Activated T-helper 17 cell treated with anti-CD3 and anti-CD28 coated beads, Interleukin-2, amount 50 U/mL, for 72 hours (primary cell): ENCODE measurements at regions not wholly inside any gene's neighbourhood (a gene's known extent, or its start where the extent isn't known, plus 50 kb on each side); places are given as distances from the start of the nearest gene placed in this dataset.

Experiments
- ATAC-seq: fragments of 150-1000 bp; cut with Tn5 transposase; replicated peaks from 2 replicates; pipeline ENCODE4 v1.10.0; 2021; ENCODE audit warnings: mild to moderate bottlenecking, moderate library complexity
- H3K27ac Mint-ChIP-seq: one replicate; pipeline ENCODE4 v1.8.0; 2022; ENCODE audit warnings: mixed read lengths
- H3K27me3 Mint-ChIP-seq: one replicate; pipeline ENCODE4 v1.8.0; 2022; ENCODE audit warnings: mixed read lengths
- H3K36me3 Mint-ChIP-seq: one replicate; pipeline ENCODE4 v1.8.0; 2022; ENCODE audit warnings: low read depth, mild to moderate bottlenecking, mixed read lengths
- H3K4me1 Mint-ChIP-seq: one replicate; pipeline ENCODE4 v1.8.0; 2022; ENCODE audit warnings: mixed read lengths
- H3K4me3 Mint-ChIP-seq: one replicate; pipeline ENCODE4 v1.8.0; 2022; ENCODE audit warnings: mild to moderate bottlenecking, mixed read lengths
- H3K9me3 Mint-ChIP-seq: one replicate; pipeline ENCODE4 v1.8.0; 2022; ENCODE audit warnings: mixed read lengths

GRCh38 chr13:58617880-58618665, 986.5 kb downstream of the PCDH17 start:
- Mint-ChIP-seq H3K27me3 (no peaks in the 10 kb centered on the region), H3K36me3 (no peaks in the 10 kb centered on the region), H3K4me1 (no peaks in the 10 kb centered on the region), H3K4me3 (no peak overlapping the region), H3K9me3 (peaks cover 21% of the 10 kb centered on the region), H3K27ac (no peak overlapping the region)
- no peak for ATAC-seq

- H3K4me3 Mint-ChIP-seq, result no peak overlapping the region
- H3K4me1 Mint-ChIP-seq, result no peaks in the 10 kb centered on the region
- no peaks in the 10 kb centered on the region for H3K27me3 Mint-ChIP-seq
- no peaks in the 10 kb centered on the region for H3K36me3 Mint-ChIP-seq
- no peak overlapping the region for H3K27ac Mint-ChIP-seq
- peaks cover 15% of the 10 kb centered on the region for H3K9me3 Mint-ChIP-seq
- no peak for ATAC-seq
These were observed 988.0 kb downstream of the PCDH17 start for GRCh38 chr13:58619396-58620113.

- ATAC-seq, result no peak
These were observed 988.6 kb downstream of the PCDH17 start for GRCh38 chr13:58620176-58620575.

GRCh38 chr13:58625703-58626389, 994.3 kb downstream of the PCDH17 start:
- no peaks in the 10 kb centered on the region for H3K4me1 Mint-ChIP-seq
- ATAC-seq, result no peak
- H3K36me3 Mint-ChIP-seq, result no peaks in the 10 kb centered on the region
- no peak overlapping the region for H3K27ac Mint-ChIP-seq
- no peaks in the 10 kb centered on the region for H3K27me3 Mint-ChIP-seq
- no peak overlapping the region for H3K4me3 Mint-ChIP-seq
- peaks cover 7% of the 10 kb centered on the region for H3K9me3 Mint-ChIP-seq

More at GRCh38 chr13:58620176-58620575, 988.6 kb downstream of the PCDH17 start:
- H3K4me3 Mint-ChIP-seq, result no peak overlapping the region
- peaks cover 10% of the 10 kb centered on the region for H3K9me3 Mint-ChIP-seq
- no peaks in the 10 kb centered on the region for H3K36me3 Mint-ChIP-seq
- H3K27ac Mint-ChIP-seq, result no peak overlapping the region
- no peaks in the 10 kb centered on the region for H3K27me3 Mint-ChIP-seq
- no peaks in the 10 kb centered on the region for H3K4me1 Mint-ChIP-seq

GRCh38 chr13:58630794-58631193, 999.2 kb downstream of the PCDH17 start:
- Mint-ChIP-seq H3K4me3 (no peak overlapping the region), H3K27ac (no peak overlapping the region), H3K4me1 (no peaks in the 10 kb centered on the region), H3K36me3 (no peaks in the 10 kb centered on the region), H3K27me3 (no peaks in the 10 kb centered on the region), H3K9me3 (peaks cover 7% of the 10 kb centered on the region)
- ATAC-seq, result no peak

- Mint-ChIP-seq H3K27me3 (no peaks in the 10 kb centered on the region), H3K36me3 (no peaks in the 10 kb centered on the region), H3K4me3 (no peak overlapping the region), H3K27ac (no peak overlapping the region), H3K4me1 (no peaks in the 10 kb centered on the region), H3K9me3 (no peaks in the 10 kb centered on the region)
- ATAC-seq, result no peak
These were observed 1001.7 kb downstream of the PCDH17 start for GRCh38 chr13:58633226-58633625.

- Mint-ChIP-seq H3K27ac (no peak overlapping the region), H3K4me1 (no peaks in the 10 kb centered on the region), H3K27me3 (no peaks in the 10 kb centered on the region), H3K4me3 (no peak overlapping the region), H3K9me3 (no peaks in the 10 kb centered on the region), H3K36me3 (no peaks in the 10 kb centered on the region)
- ATAC-seq, result no peak
These were observed 1023.5 kb downstream of the PCDH17 start for GRCh38 chr13:58655086-58655485.

- Mint-ChIP-seq H3K27ac (no peak overlapping the region), H3K36me3 (no peaks in the 10 kb centered on the region), H3K4me1 (no peaks in the 10 kb centered on the region), H3K4me3 (no peak overlapping the region), H3K27me3 (no peaks in the 10 kb centered on the region), H3K9me3 (peaks cover 7% of the 10 kb centered on the region)
- no peak for ATAC-seq
These were observed 1029.3 kb downstream of the PCDH17 start for GRCh38 chr13:58660826-58661225.

GRCh38 chr13:58666331-58666730, 1034.8 kb downstream of the PCDH17 start:
- Mint-ChIP-seq H3K4me3 (no peak overlapping the region), H3K27ac (no peak overlapping the region), H3K9me3 (peaks cover 7% of the 10 kb centered on the region), H3K36me3 (no peaks in the 10 kb centered on the region), H3K4me1 (no peaks in the 10 kb centered on the region), H3K27me3 (no peaks in the 10 kb centered on the region)
- no peak for ATAC-seq

GRCh38 chr13:58667096-58667495, 1035.6 kb downstream of the PCDH17 start:
- ATAC-seq, result no peak
- H3K36me3 Mint-ChIP-seq, result no peaks in the 10 kb centered on the region
- no peak overlapping the region for H3K4me3 Mint-ChIP-seq
- H3K4me1 Mint-ChIP-seq, result no peaks in the 10 kb centered on the region
- no peaks in the 10 kb centered on the region for H3K27me3 Mint-ChIP-seq
- H3K9me3 Mint-ChIP-seq, result peaks cover 7% of the 10 kb centered on the region
- no peak overlapping the region for H3K27ac Mint-ChIP-seq

GRCh38 chr13:58680115-58680514, 1048.6 kb downstream of the PCDH17 start:
- ATAC-seq, result no peak

GRCh38 chr13:58682616-58683015, 1051.1 kb downstream of the PCDH17 start:
- no peaks in the 10 kb centered on the region for H3K4me1 Mint-ChIP-seq
- H3K27ac Mint-ChIP-seq, result no peak overlapping the region
- H3K9me3 Mint-ChIP-seq, result peaks cover 9% of the 10 kb centered on the region

More at GRCh38 chr13:58680115-58680514, 1048.6 kb downstream of the PCDH17 start:
- Mint-ChIP-seq H3K9me3 (peaks cover 9% of the 10 kb centered on the region), H3K27me3 (no peaks in the 10 kb centered on the region), H3K4me3 (no peak overlapping the region), H3K27ac (no peak overlapping the region), H3K36me3 (no peaks in the 10 kb centered on the region), H3K4me1 (no peaks in the 10 kb centered on the region)

GRCh38 chr13:58687148-58687547, 1055.6 kb downstream of the PCDH17 start:
- Mint-ChIP-seq H3K36me3 (no peaks in the 10 kb centered on the region), H3K27ac (no peak overlapping the region), H3K9me3 (peaks cover 10% of the 10 kb centered on the region), H3K4me1 (no peaks in the 10 kb centered on the region), H3K4me3 (no peak overlapping the region), H3K27me3 (no peaks in the 10 kb centered on the region)
- no peak for ATAC-seq

More at GRCh38 chr13:58682616-58683015, 1051.1 kb downstream of the PCDH17 start:
- no peak for ATAC-seq
- Mint-ChIP-seq H3K36me3 (no peaks in the 10 kb centered on the region), H3K27me3 (no peaks in the 10 kb centered on the region), H3K4me3 (no peak overlapping the region)

GRCh38 chr13:58698531-58698930, 1067.0 kb downstream of the PCDH17 start:
- Mint-ChIP-seq H3K27ac (no peak overlapping the region), H3K27me3 (no peaks in the 10 kb centered on the region), H3K4me3 (no peak overlapping the region), H3K9me3 (peaks cover 12% of the 10 kb centered on the region), H3K4me1 (no peaks in the 10 kb centered on the region), H3K36me3 (no peaks in the 10 kb centered on the region)
- no peak for ATAC-seq

- Mint-ChIP-seq H3K27ac (no peak overlapping the region), H3K4me1 (no peaks in the 10 kb centered on the region), H3K9me3 (peaks cover 7% of the 10 kb centered on the region), H3K36me3 (no peaks in the 10 kb centered on the region), H3K27me3 (no peaks in the 10 kb centered on the region), H3K4me3 (no peak overlapping the region)
- ATAC-seq, result no peak
These were observed 1073.4 kb downstream of the PCDH17 start for GRCh38 chr13:58704953-58705352.
